GM23338 (cell line): ENCODE measurements at regions not wholly inside any gene's neighbourhood (a gene's known extent, or its start where the extent isn't known, plus 50 kb on each side); places are given as distances from the start of the nearest gene placed in this dataset.
A peak's percentile ranks its signal among the peaks of the same experiment; 100 is the strongest.

Experiments used
- ATAC-seq: fragments of 200-7000 bp; cut with Tn5 transposase; 3 replicates; pipeline ENCODE4 v1.9.1; 2020
- DNase-seq: peaks from one replicate; pipeline ENCODE4 v3.0.0-alpha.2; 2015; ENCODE audit warnings: low spot score
- H2AFZ ChIP-seq: fragments of 200-600 bp; sonication (generic); 2 replicates; pipeline ENCODE4 v1.8.0; 2016; ENCODE audit warnings: antibody characterized with exemption, mild to moderate bottlenecking, moderate library complexity
- H3F3A ChIP-seq: fragments of 200-600 bp; sonication (generic); replicated peaks from 2 replicates; pipeline ENCODE4 v1.8.0; 2017; ENCODE audit warnings: antibody characterized with exemption, mixed run types, low read depth
- H3K27ac ChIP-seq: fragments of 200-600 bp; sonication (generic); 2 replicates; pipeline ENCODE4 v1.6.1; 2016; ENCODE audit warnings: low read depth
- H3K27me3 ChIP-seq: fragments of 200-600 bp; sonication (generic); 2 replicates; pipeline ENCODE4 v1.8.0; 2016; ENCODE audit warnings: mild to moderate bottlenecking, mixed run types, moderate library complexity; ENCODE audit not compliant: insufficient read depth
- H3K36me3 ChIP-seq: fragments of 200-600 bp; sonication (generic); 2 replicates; pipeline ENCODE4 v1.8.0; 2016; ENCODE audit warnings: mild to moderate bottlenecking; ENCODE audit not compliant: insufficient read depth
- H3K4me1 ChIP-seq: fragments of 200-600 bp; sonication (generic); 2 replicates; pipeline ENCODE4 v1.8.0; 2016; ENCODE audit warnings: mild to moderate bottlenecking, moderate library complexity; ENCODE audit not compliant: insufficient read depth
- H3K4me2 ChIP-seq: fragments of 200-600 bp; sonication (generic); 2 replicates; pipeline ENCODE4 v1.7.1; 2017; ENCODE audit warnings: mixed run types
- H3K4me3 ChIP-seq: fragments of 200-600 bp; sonication (generic); 2 replicates; pipeline ENCODE4 v1.6.1; 2016; ENCODE audit warnings: mixed run types
- H3K79me2 ChIP-seq: fragments of 200-600 bp; sonication (generic); replicated peaks from 2 replicates; pipeline ENCODE4 v1.8.0; 2017; ENCODE audit warnings: mild to moderate bottlenecking; ENCODE audit not compliant: insufficient read depth
- H3K9me2 ChIP-seq: fragments of 200-600 bp; sonication (generic); 2 replicates; pipeline ENCODE4 v1.8.0; 2017; ENCODE audit not compliant: insufficient read depth
- H4K20me1 ChIP-seq: fragments of 200-600 bp; sonication (generic); replicated peaks from 2 replicates; pipeline ENCODE4 v1.8.0; 2017; ENCODE audit warnings: mild to moderate bottlenecking; ENCODE audit not compliant: insufficient read depth
- H3K27ac Mint-ChIP-seq: 2 replicates; pipeline ENCODE4 v1.8.0; 2020; ENCODE audit warnings: inconsistent platforms, mild to moderate bottlenecking, moderate library complexity, mixed read lengths
- H3K27me3 Mint-ChIP-seq: 3 replicates; pipeline ENCODE4 v1.8.0; 2022; ENCODE audit warnings: low read depth, mild to moderate bottlenecking, moderate library complexity, mixed read lengths, inconsistent platforms; ENCODE audit not compliant: insufficient read depth, poor library complexity
- H3K36me3 Mint-ChIP-seq: 3 replicates; pipeline ENCODE4 v1.8.0; 2021; ENCODE audit warnings: low read depth, mild to moderate bottlenecking, inconsistent platforms, moderate library complexity, mixed read lengths
- H3K4me1 Mint-ChIP-seq: 3 replicates; pipeline ENCODE4 v1.8.0; 2020; ENCODE audit warnings: mild to moderate bottlenecking, inconsistent platforms, mixed read lengths
- H3K4me3 Mint-ChIP-seq: 3 replicates; pipeline ENCODE4 v1.8.0; 2021; ENCODE audit warnings: moderate library complexity, mild to moderate bottlenecking, inconsistent platforms, mixed read lengths
- H3K9me3 Mint-ChIP-seq: 3 replicates; pipeline ENCODE4 v1.8.0; 2020; ENCODE audit warnings: moderate library complexity, mild to moderate bottlenecking, inconsistent platforms, mixed read lengths
- CREB1 ChIP-seq: fragments of 250-450 bp; sonication (Bioruptor Pico); IDR thresholded peaks from 2 replicates; pipeline ENCODE4 v1.5.0; 2020; ENCODE audit warnings: low read depth, mild to moderate bottlenecking, moderate library complexity
- EZH2 ChIP-seq: fragments of 200-600 bp; sonication (generic); IDR thresholded peaks from one replicate; pipeline ENCODE4 v1.8.0; 2017; ENCODE audit warnings: antibody characterized with exemption, mild to moderate bottlenecking, low read depth; ENCODE audit not compliant: unreplicated experiment
- EZH2phosphoT487 ChIP-seq: fragments of 200-600 bp; sonication (generic); IDR thresholded peaks from one replicate; pipeline ENCODE4 v1.8.1; 2018; ENCODE audit warnings: antibody characterized with exemption; ENCODE audit not compliant: unreplicated experiment
- JUNB ChIP-seq: IDR thresholded peaks from one replicate; pipeline ENCODE4 v1.6.1; 2016; ENCODE audit warnings: antibody characterized with exemption; ENCODE audit not compliant: unreplicated experiment
- NANOG ChIP-seq: IDR thresholded peaks from 2 replicates; pipeline ENCODE4 v1.6.1; 2016; ENCODE audit warnings: antibody characterized with exemption, borderline replicate concordance
- POLR2AphosphoS5 ChIP-seq: IDR thresholded peaks from 2 replicates; pipeline ENCODE4 v1.6.1; 2016; ENCODE audit warnings: antibody characterized with exemption, low read depth
- STAT1 ChIP-seq: IDR thresholded peaks from one replicate; pipeline ENCODE4 v1.6.1; 2016; ENCODE audit warnings: antibody characterized with exemption; ENCODE audit not compliant: unreplicated experiment
- ZNF114 ChIP-seq: fragments of 250-450 bp; sonication (Bioruptor Pico); IDR thresholded peaks from 2 replicates; pipeline ENCODE4 v1.5.0; 2020; ENCODE audit warnings: mild to moderate bottlenecking, moderate library complexity
- ZNF331 ChIP-seq: fragments of 250-450 bp; sonication (Bioruptor Pico); IDR thresholded peaks from 2 replicates; pipeline ENCODE4 v1.5.0; 2020; ENCODE audit warnings: low read depth, mild to moderate bottlenecking, moderate library complexity
- TF ChIP-seq, protein P1 (sequence below), 2 experiments: fragments of 200-600 bp in 1 of 2; sonication (generic) in 1 of 2; conservative IDR thresholded peaks; 2 replicates each; pipeline versions ENCODE4 v1.5.1 to v1.6.1; 2016 to 2017; ENCODE audit warnings: antibody characterized with exemption in 2 of 2, low read depth in 2 of 2, mild to moderate bottlenecking in 2 of 2, moderate library complexity in 1 of 2
- TF ChIP-seq, protein P2 (sequence below): IDR thresholded peaks from one replicate; pipeline ENCODE4 v1.6.1; 2018; ENCODE audit warnings: antibody characterized with exemption; ENCODE audit not compliant: unreplicated experiment
- TF ChIP-seq, protein P3 (sequence below): fragments of 250-450 bp; sonication (Bioruptor Pico); IDR thresholded peaks from 2 replicates; pipeline ENCODE4 v1.5.0; 2020; ENCODE audit warnings: mild to moderate bottlenecking, moderate library complexity
- TF ChIP-seq, protein P4 (sequence below): IDR thresholded peaks from 2 replicates; pipeline ENCODE4 v1.6.1; 2016; ENCODE audit warnings: antibody characterized with exemption

DNA sequence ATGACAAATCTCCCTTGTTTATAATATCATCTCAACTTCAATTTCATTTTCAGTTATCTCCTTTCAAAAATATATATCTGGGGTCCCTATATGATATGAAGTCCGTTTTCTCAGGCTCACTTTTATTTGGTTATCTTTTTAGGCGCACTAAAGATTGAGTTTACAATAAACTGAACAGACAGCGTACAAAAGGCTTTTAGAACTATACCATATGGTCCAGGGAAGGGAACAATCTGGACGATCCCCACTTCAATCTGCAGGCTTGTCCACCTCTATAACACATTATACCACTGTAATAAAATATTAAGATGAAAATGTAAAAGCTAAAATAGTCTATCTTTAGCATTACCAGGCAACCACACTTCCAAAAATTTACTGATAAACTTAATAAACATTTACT is 289.9 kb downstream of the ZEB2 start:
- peaks cover 50% of the 10 kb centered on the region for H3K4me1 Mint-ChIP-seq
- ATAC-seq (no peak), DNase-seq (no peak)
- H3K9me3 Mint-ChIP-seq, result no peaks in the 10 kb centered on the region
- H2AFZ ChIP-seq, result no peak overlapping the region
- H3K9me2 ChIP-seq, result no peaks in the 10 kb centered on the region
- no peak overlapping the region for H3K27ac ChIP-seq
- TF ChIP-seq ZNF114 (CRISPR knock-in tag) (no peak), POLR2AphosphoS5 (no peak), JUNB (no peak), CREB1 (CRISPR knock-in tag) (no peak), NANOG (no peak), ZNF331 (no peak), EZH2 (no peak), STAT1 (no peak), EZH2phosphoT487 (no peak)
- TF ChIP-seq, protein P1, sequence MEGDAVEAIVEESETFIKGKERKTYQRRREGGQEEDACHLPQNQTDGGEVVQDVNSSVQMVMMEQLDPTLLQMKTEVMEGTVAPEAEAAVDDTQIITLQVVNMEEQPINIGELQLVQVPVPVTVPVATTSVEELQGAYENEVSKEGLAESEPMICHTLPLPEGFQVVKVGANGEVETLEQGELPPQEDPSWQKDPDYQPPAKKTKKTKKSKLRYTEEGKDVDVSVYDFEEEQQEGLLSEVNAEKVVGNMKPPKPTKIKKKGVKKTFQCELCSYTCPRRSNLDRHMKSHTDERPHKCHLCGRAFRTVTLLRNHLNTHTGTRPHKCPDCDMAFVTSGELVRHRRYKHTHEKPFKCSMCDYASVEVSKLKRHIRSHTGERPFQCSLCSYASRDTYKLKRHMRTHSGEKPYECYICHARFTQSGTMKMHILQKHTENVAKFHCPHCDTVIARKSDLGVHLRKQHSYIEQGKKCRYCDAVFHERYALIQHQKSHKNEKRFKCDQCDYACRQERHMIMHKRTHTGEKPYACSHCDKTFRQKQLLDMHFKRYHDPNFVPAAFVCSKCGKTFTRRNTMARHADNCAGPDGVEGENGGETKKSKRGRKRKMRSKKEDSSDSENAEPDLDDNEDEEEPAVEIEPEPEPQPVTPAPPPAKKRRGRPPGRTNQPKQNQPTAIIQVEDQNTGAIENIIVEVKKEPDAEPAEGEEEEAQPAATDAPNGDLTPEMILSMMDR (conservative IDR thresholded peaks at IDR 0.05; ENCODE audit: low read depth in 2 of 2), result no peak
- TF ChIP-seq, protein P2, sequence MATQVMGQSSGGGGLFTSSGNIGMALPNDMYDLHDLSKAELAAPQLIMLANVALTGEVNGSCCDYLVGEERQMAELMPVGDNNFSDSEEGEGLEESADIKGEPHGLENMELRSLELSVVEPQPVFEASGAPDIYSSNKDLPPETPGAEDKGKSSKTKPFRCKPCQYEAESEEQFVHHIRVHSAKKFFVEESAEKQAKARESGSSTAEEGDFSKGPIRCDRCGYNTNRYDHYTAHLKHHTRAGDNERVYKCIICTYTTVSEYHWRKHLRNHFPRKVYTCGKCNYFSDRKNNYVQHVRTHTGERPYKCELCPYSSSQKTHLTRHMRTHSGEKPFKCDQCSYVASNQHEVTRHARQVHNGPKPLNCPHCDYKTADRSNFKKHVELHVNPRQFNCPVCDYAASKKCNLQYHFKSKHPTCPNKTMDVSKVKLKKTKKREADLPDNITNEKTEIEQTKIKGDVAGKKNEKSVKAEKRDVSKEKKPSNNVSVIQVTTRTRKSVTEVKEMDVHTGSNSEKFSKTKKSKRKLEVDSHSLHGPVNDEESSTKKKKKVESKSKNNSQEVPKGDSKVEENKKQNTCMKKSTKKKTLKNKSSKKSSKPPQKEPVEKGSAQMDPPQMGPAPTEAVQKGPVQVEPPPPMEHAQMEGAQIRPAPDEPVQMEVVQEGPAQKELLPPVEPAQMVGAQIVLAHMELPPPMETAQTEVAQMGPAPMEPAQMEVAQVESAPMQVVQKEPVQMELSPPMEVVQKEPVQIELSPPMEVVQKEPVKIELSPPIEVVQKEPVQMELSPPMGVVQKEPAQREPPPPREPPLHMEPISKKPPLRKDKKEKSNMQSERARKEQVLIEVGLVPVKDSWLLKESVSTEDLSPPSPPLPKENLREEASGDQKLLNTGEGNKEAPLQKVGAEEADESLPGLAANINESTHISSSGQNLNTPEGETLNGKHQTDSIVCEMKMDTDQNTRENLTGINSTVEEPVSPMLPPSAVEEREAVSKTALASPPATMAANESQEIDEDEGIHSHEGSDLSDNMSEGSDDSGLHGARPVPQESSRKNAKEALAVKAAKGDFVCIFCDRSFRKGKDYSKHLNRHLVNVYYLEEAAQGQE, result no peak
- TF ChIP-seq, protein P3, sequence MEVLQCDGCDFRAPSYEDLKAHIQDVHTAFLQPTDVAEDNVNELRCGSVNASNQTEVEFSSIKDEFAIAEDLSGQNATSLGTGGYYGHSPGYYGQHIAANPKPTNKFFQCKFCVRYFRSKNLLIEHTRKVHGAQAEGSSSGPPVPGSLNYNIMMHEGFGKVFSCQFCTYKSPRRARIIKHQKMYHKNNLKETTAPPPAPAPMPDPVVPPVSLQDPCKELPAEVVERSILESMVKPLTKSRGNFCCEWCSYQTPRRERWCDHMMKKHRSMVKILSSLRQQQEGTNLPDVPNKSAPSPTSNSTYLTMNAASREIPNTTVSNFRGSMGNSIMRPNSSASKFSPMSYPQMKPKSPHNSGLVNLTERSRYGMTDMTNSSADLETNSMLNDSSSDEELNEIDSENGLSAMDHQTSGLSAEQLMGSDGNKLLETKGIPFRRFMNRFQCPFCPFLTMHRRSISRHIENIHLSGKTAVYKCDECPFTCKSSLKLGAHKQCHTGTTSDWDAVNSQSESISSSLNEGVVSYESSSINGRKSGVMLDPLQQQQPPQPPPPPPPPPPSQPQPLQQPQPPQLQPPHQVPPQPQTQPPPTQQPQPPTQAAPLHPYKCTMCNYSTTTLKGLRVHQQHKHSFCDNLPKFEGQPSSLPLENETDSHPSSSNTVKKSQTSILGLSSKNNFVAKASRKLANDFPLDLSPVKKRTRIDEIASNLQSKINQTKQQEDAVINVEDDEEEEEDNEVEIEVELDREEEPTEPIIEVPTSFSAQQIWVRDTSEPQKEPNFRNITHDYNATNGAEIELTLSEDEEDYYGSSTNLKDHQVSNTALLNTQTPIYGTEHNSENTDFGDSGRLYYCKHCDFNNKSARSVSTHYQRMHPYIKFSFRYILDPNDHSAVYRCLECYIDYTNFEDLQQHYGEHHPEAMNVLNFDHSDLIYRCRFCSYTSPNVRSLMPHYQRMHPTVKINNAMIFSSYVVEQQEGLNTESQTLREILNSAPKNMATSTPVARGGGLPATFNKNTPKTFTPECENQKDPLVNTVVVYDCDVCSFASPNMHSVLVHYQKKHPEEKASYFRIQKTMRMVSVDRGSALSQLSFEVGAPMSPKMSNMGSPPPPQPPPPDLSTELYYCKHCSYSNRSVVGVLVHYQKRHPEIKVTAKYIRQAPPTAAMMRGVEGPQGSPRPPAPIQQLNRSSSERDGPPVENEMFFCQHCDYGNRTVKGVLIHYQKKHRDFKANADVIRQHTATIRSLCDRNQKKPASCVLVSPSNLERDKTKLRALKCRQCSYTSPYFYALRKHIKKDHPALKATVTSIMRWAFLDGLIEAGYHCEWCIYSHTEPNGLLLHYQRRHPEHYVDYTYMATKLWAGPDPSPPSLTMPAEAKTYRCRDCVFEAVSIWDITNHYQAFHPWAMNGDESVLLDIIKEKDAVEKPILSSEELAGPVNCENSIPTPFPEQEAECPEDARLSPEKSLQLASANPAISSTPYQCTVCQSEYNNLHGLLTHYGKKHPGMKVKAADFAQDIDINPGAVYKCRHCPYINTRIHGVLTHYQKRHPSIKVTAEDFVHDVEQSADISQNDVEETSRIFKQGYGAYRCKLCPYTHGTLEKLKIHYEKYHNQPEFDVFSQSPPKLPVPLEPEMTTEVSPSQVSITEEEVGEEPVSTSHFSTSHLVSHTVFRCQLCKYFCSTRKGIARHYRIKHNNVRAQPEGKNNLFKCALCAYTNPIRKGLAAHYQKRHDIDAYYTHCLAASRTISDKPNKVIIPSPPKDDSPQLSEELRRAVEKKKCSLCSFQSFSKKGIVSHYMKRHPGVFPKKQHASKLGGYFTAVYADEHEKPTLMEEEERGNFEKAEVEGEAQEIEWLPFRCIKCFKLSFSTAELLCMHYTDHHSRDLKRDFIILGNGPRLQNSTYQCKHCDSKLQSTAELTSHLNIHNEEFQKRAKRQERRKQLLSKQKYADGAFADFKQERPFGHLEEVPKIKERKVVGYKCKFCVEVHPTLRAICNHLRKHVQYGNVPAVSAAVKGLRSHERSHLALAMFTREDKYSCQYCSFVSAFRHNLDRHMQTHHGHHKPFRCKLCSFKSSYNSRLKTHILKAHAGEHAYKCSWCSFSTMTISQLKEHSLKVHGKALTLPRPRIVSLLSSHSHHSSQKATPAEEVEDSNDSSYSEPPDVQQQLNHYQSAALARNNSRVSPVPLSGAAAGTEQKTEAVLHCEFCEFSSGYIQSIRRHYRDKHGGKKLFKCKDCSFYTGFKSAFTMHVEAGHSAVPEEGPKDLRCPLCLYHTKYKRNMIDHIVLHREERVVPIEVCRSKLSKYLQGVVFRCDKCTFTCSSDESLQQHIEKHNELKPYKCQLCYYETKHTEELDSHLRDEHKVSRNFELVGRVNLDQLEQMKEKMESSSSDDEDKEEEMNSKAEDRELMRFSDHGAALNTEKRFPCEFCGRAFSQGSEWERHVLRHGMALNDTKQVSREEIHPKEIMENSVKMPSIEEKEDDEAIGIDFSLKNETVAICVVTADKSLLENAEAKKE (CRISPR knock-in tag), result no peak
- TF ChIP-seq, protein P4, sequence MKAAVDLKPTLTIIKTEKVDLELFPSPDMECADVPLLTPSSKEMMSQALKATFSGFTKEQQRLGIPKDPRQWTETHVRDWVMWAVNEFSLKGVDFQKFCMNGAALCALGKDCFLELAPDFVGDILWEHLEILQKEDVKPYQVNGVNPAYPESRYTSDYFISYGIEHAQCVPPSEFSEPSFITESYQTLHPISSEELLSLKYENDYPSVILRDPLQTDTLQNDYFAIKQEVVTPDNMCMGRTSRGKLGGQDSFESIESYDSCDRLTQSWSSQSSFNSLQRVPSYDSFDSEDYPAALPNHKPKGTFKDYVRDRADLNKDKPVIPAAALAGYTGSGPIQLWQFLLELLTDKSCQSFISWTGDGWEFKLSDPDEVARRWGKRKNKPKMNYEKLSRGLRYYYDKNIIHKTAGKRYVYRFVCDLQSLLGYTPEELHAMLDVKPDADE, result no peak
- peak overlapping the region; percentile 86 for H3K27ac Mint-ChIP-seq
- H3K27me3 Mint-ChIP-seq, result no peaks in the 10 kb centered on the region
- H3K27me3 ChIP-seq, result no peaks in the 10 kb centered on the region
- no peaks in the 10 kb centered on the region for H3K36me3 ChIP-seq
- H3K4me3 Mint-ChIP-seq, result no peak overlapping the region
- no peaks in the 10 kb centered on the region for H3K79me2 ChIP-seq
- no peak overlapping the region for H3K4me3 ChIP-seq
- H3K4me1 ChIP-seq, result peaks cover 38% of the 10 kb centered on the region
- no peaks in the 10 kb centered on the region for H3K36me3 Mint-ChIP-seq
- H3F3A ChIP-seq, result no peaks in the 10 kb centered on the region
- no peaks in the 10 kb centered on the region for H4K20me1 ChIP-seq
- H3K4me2 ChIP-seq, result no peak overlapping the region
